ENCODE measurements at regions not wholly inside any gene's neighbourhood (a gene's known extent, or its start where the extent isn't known, plus 50 kb on each side); places are given as distances from the start of the nearest gene placed in this dataset.

DNA sequence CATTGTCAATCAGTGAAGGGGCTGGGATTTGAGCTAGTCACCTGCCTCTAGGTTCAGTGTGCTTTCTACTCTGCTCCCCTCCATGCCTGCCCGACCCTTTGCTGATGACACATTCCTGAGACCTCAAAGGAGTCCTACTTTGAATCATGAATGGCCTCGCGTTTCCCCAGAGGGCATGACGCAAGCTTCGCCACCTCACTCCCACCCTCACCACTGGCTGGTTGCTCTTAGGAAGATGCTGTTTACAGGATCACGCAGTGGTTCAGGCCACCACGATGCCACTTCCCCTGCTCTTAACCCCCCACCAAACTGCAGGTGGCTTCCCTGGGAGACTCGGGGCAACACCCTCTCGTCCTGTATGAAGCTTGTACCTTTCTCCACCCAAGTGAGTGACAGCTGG lies 62.9 kb upstream of the B3GAT1 start:
- no peak for DNase-seq
- no peak overlapping the region for H3K27ac ChIP-seq (ENCODE audit: low read length)
- no peak overlapping the region for H2AFZ ChIP-seq (ENCODE audit: low read length)
- no peaks in the 10 kb centered on the region for H3K27me3 ChIP-seq (ENCODE audit: low read length)
- H3K79me2 ChIP-seq (ENCODE audit: low read length): no peaks in the 10 kb centered on the region
- no peak overlapping the region for H3K4me3 ChIP-seq (ENCODE audit: low read length)
- no peaks in the 10 kb centered on the region for H3K4me1 ChIP-seq (ENCODE audit: low read length)
- no peaks in the 10 kb centered on the region for H4K20me1 ChIP-seq (ENCODE audit: insufficient read depth, low read depth, low read length)
- no peaks in the 10 kb centered on the region for H3K9me2 ChIP-seq (replicated peaks; ENCODE audit: insufficient read depth, low read length)
- H3K9ac ChIP-seq (ENCODE audit: low read length): no peak overlapping the region
- no peaks in the 10 kb centered on the region for H3K9me3 ChIP-seq (ENCODE audit: low read length)
- no peaks in the 10 kb centered on the region for H3K36me3 ChIP-seq (ENCODE audit: insufficient read depth, low read length)
- H3K4me2 ChIP-seq (ENCODE audit: low read depth, low read length, poor library complexity, severe bottlenecking): no peak overlapping the region

DNA sequence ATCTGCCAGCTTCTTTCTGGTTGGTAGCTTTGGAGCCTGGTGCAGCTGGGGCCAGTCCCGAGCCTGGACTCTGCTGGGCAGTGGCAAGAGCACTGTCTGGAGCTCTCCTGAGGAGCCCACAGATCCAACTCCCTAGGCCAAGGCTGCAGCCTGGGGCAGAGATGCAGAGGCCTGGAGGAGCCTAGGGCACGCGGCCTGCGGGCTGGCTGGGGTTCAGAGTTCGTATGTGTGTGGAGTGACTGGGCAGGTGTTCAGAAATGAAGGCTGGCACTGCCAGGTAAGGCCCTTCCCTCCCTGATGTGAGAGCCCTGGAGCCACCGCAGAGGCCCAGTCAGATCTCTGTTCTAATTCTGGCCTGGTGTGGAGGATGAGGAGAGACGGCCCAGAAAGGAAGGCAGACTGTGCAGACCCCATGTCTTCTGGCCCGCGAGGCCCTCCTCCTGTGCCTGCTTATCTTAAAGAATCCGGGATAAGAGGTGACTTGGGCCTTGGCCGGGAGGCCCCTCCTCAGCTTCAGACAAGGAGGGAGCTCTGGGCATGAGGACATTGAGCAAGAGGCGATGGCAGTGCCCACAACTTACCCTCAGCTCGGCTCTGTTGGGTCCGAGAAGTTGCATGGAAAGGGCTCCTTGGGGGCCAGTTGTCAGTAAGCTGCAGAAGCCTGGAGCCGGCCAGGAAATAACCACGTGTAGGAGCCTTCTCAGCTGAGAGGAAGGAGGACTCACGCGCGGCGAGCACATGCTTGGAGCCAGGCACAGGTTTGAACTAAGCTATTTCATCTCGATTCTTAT lies 62.2 kb upstream of the B3GAT1 start:
- no peaks in the 10 kb centered on the region for H3K79me2 ChIP-seq (ENCODE audit: low read length)
- no peak overlapping the region for H2AFZ ChIP-seq (ENCODE audit: low read length)
- no peak overlapping the region for H3K9ac ChIP-seq (ENCODE audit: low read length)
- H3K9me2 ChIP-seq (replicated peaks; ENCODE audit: insufficient read depth, low read length): no peaks in the 10 kb centered on the region
- no peaks in the 10 kb centered on the region for H3K9me3 ChIP-seq (ENCODE audit: low read length)
- H3K4me3 ChIP-seq (ENCODE audit: low read length): no peak overlapping the region
- DNase-seq: no peak
- no peaks in the 10 kb centered on the region for H3K4me1 ChIP-seq (ENCODE audit: low read length)
- no peak overlapping the region for H3K27ac ChIP-seq (ENCODE audit: low read length)
- no peaks in the 10 kb centered on the region for H3K27me3 ChIP-seq (ENCODE audit: low read length)
- no peak overlapping the region for H3K4me2 ChIP-seq (ENCODE audit: low read depth, low read length, poor library complexity, severe bottlenecking)
- no peaks in the 10 kb centered on the region for H4K20me1 ChIP-seq (ENCODE audit: insufficient read depth, low read depth, low read length)
- H3K36me3 ChIP-seq (ENCODE audit: insufficient read depth, low read length): no peaks in the 10 kb centered on the region

DNA sequence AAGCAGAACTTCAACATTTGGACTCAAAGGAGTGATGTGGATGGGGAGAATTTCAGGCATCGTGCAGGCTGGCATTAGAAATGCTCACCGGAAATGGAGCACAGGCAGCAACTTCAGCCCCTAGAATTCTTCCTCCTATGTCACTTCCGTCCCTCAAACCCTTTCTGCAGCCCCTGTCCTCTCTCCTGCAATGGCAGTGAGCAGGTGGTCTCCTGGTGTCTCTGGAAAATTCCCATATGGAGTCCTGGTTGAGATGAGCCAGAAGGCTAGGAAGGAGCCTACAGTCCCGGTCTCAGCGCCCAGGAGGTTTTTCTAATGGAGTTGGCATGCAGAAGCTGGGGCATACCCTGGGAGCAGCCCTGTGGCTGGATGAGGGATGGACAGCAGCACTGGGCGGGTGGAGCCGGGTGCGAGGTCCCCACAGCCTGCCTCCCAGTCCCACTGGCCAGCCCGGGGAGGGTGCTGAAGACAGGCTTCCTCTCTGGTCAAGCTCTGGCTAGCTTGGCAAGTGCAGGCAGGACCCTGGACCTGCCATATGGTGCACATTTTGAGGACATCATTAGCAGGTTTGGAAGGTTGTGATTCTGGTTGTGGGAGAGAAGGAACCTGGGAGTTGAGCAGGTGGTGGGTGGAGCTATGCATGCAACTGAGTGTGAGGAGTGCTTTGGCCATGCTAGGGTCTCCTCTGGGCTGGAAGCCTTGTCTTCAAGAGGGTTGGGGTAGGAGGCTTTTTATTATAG lies 59.8 kb upstream of the B3GAT1 start:
- H2AFZ ChIP-seq (ENCODE audit: low read length): no peak overlapping the region
- no peaks in the 10 kb centered on the region for H3K79me2 ChIP-seq (ENCODE audit: low read length)
- H3K27ac ChIP-seq (ENCODE audit: low read length): no peak overlapping the region
- no peak overlapping the region for H3K4me2 ChIP-seq (ENCODE audit: low read depth, low read length, poor library complexity, severe bottlenecking)
- no peaks in the 10 kb centered on the region for H4K20me1 ChIP-seq (ENCODE audit: insufficient read depth, low read depth, low read length)
- H3K4me1 ChIP-seq (ENCODE audit: low read length): no peaks in the 10 kb centered on the region
- H3K9me3 ChIP-seq (ENCODE audit: low read length): no peaks in the 10 kb centered on the region
- no peaks in the 10 kb centered on the region for H3K9me2 ChIP-seq (replicated peaks; ENCODE audit: insufficient read depth, low read length)
- DNase-seq: no peak
- no peak overlapping the region for H3K9ac ChIP-seq (ENCODE audit: low read length)
- H3K36me3 ChIP-seq (ENCODE audit: insufficient read depth, low read length): no peaks in the 10 kb centered on the region
- H3K27me3 ChIP-seq (ENCODE audit: low read length): no peaks in the 10 kb centered on the region
- no peak overlapping the region for H3K4me3 ChIP-seq (ENCODE audit: low read length)

DNA sequence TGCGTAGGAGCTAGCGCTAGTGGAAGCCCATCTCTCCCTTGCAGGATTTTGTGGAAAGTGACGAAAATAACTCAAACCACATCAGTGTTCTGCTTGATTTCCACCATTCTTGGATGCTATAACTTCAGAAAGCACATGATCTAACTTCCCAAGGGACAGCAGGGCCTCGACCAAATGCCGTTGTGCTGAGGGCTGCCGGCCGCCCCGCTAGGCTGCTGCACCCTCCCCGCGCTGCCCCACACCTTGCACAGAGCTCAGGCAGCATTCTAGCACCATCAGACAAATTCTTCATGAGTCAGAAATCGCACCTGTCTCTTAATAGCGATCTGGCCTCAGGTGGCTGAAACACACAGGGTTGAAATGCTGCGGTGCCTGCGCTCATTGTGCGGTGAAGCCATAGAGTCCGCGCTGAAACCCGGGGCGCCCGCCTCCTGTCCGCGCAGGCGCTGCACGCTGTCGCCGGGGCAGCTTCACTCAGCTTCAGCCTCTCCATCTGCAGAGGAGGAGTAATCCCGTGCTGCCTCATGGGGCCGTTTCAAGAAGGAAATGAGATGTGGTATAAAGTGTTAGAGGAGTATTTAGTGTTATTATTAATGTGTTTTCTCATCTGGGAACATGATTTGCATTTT lies 59.2 kb upstream of the B3GAT1 start:
- H3K4me1 ChIP-seq (ENCODE audit: low read length): no peaks in the 10 kb centered on the region
- no peak overlapping the region for H2AFZ ChIP-seq (ENCODE audit: low read length)
- H3K27me3 ChIP-seq (ENCODE audit: low read length): no peaks in the 10 kb centered on the region
- H4K20me1 ChIP-seq (ENCODE audit: insufficient read depth, low read depth, low read length): no peaks in the 10 kb centered on the region
- no peaks in the 10 kb centered on the region for H3K9me3 ChIP-seq (ENCODE audit: low read length)
- no peak overlapping the region for H3K27ac ChIP-seq (ENCODE audit: low read length)
- no peaks in the 10 kb centered on the region for H3K9me2 ChIP-seq (replicated peaks; ENCODE audit: insufficient read depth, low read length)
- no peak overlapping the region for H3K4me3 ChIP-seq (ENCODE audit: low read length)
- DNase-seq: no peak
- H3K79me2 ChIP-seq (ENCODE audit: low read length): no peaks in the 10 kb centered on the region
- H3K4me2 ChIP-seq (ENCODE audit: low read depth, low read length, poor library complexity, severe bottlenecking): no peak overlapping the region
- no peaks in the 10 kb centered on the region for H3K36me3 ChIP-seq (ENCODE audit: insufficient read depth, low read length)
- no peak overlapping the region for H3K9ac ChIP-seq (ENCODE audit: low read length)

DNA sequence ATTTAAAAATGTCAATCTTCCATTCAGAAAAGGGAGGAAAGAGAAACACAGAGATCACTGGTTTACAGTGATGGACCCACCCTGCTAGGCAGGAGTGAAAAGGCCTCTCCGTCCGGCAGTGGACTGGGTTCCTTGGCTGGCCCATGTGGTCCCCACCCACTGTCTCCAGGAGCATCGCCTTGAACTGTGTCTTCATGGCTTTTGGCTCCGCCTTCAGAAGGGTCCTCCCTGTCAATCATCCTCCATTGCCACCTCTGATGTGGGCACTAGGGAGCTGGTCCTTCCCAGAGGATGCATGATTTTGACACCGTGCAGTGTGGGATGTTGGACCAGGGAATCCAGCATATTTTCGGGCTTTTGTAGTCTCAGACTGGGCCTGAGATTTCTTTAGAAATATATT lies 58.2 kb upstream of the B3GAT1 start:
- no peak for DNase-seq

DNA sequence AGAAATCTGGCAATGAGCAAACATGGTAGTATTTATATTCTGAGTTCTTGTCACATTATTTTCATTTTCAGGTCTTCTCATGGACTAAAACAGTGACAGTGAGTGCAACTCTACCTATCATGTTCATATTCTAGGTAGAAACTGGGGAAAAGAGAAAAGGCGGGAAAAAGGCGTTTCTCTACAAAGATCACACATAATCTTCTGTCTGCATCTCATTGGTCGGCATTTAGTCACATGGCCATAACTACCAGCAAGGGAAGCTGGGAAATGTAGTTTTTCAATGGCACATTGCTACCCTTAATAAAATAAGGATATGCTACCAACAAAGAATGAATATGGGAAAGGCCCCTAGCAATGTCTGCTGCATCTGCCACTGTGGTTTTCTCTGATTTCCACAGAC lies 57.6 kb upstream of the B3GAT1 start:
- no peaks in the 10 kb centered on the region for H3K27me3 ChIP-seq (ENCODE audit: low read length)
- no peaks in the 10 kb centered on the region for H3K9me2 ChIP-seq (replicated peaks; ENCODE audit: insufficient read depth, low read length)
- H3K4me2 ChIP-seq (ENCODE audit: low read depth, low read length, poor library complexity, severe bottlenecking): no peak overlapping the region
- no peak overlapping the region for H3K4me3 ChIP-seq (ENCODE audit: low read length)
- no peaks in the 10 kb centered on the region for H3K4me1 ChIP-seq (ENCODE audit: low read length)
- H3K9me3 ChIP-seq (ENCODE audit: low read length): no peaks in the 10 kb centered on the region
- no peak overlapping the region for H3K9ac ChIP-seq (ENCODE audit: low read length)
- H3K79me2 ChIP-seq (ENCODE audit: low read length): no peaks in the 10 kb centered on the region
- no peaks in the 10 kb centered on the region for H3K36me3 ChIP-seq (ENCODE audit: insufficient read depth, low read length)
- no peak overlapping the region for H3K27ac ChIP-seq (ENCODE audit: low read length)
- H4K20me1 ChIP-seq (ENCODE audit: insufficient read depth, low read depth, low read length): no peaks in the 10 kb centered on the region
- H2AFZ ChIP-seq (ENCODE audit: low read length): no peak overlapping the region
- peak; percentile 55 for DNase-seq

More for the DNA sequence above, 58.2 kb upstream of the B3GAT1 start:
- no peaks in the 10 kb centered on the region for H3K27me3 ChIP-seq (ENCODE audit: low read length)
- H3K36me3 ChIP-seq (ENCODE audit: insufficient read depth, low read length): no peaks in the 10 kb centered on the region
- no peaks in the 10 kb centered on the region for H3K4me1 ChIP-seq (ENCODE audit: low read length)
- no peaks in the 10 kb centered on the region for H3K79me2 ChIP-seq (ENCODE audit: low read length)
- H3K9me2 ChIP-seq (replicated peaks; ENCODE audit: insufficient read depth, low read length): no peaks in the 10 kb centered on the region
- no peaks in the 10 kb centered on the region for H3K9me3 ChIP-seq (ENCODE audit: low read length)
- no peak overlapping the region for H2AFZ ChIP-seq (ENCODE audit: low read length)
- H3K27ac ChIP-seq (ENCODE audit: low read length): no peak overlapping the region
- H3K4me3 ChIP-seq (ENCODE audit: low read length): no peak overlapping the region
- no peak overlapping the region for H3K4me2 ChIP-seq (ENCODE audit: low read depth, low read length, poor library complexity, severe bottlenecking)
- no peak overlapping the region for H3K9ac ChIP-seq (ENCODE audit: low read length)
- H4K20me1 ChIP-seq (ENCODE audit: insufficient read depth, low read depth, low read length): no peaks in the 10 kb centered on the region

DNA sequence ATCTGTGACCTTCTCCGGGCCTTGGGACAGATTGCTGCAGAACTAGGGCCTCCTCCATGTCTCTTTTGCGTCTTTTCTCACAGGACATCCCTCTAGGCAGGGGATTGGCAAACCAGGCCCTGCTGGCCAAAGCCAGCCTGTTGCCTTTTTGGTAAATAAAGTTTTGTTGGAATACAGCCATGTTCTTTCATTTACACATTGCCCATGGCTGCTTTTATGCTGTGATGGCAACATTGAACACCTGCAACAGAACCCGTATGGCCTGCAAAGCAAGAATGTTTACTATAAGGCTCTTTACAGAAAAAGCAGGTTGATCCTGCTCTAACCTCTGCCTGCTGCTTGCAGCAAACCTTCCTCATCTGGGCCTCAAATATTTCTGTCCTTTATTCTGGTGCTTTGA lies 56.8 kb upstream of the B3GAT1 start:
- H3K79me2 ChIP-seq (ENCODE audit: low read length): no peaks in the 10 kb centered on the region
- no peaks in the 10 kb centered on the region for H4K20me1 ChIP-seq (ENCODE audit: insufficient read depth, low read depth, low read length)
- no peak overlapping the region for H3K4me3 ChIP-seq (ENCODE audit: low read length)
- no peaks in the 10 kb centered on the region for H3K9me2 ChIP-seq (replicated peaks; ENCODE audit: insufficient read depth, low read length)
- no peak overlapping the region for H3K27ac ChIP-seq (ENCODE audit: low read length)
- no peaks in the 10 kb centered on the region for H3K4me1 ChIP-seq (ENCODE audit: low read length)
- H3K27me3 ChIP-seq (ENCODE audit: low read length): no peaks in the 10 kb centered on the region
- H3K9me3 ChIP-seq (ENCODE audit: low read length): no peaks in the 10 kb centered on the region
- H3K4me2 ChIP-seq (ENCODE audit: low read depth, low read length, poor library complexity, severe bottlenecking): no peak overlapping the region
- H2AFZ ChIP-seq (ENCODE audit: low read length): no peak overlapping the region
- no peak for DNase-seq
- H3K9ac ChIP-seq (ENCODE audit: low read length): no peak overlapping the region
- no peaks in the 10 kb centered on the region for H3K36me3 ChIP-seq (ENCODE audit: insufficient read depth, low read length)

DNA sequence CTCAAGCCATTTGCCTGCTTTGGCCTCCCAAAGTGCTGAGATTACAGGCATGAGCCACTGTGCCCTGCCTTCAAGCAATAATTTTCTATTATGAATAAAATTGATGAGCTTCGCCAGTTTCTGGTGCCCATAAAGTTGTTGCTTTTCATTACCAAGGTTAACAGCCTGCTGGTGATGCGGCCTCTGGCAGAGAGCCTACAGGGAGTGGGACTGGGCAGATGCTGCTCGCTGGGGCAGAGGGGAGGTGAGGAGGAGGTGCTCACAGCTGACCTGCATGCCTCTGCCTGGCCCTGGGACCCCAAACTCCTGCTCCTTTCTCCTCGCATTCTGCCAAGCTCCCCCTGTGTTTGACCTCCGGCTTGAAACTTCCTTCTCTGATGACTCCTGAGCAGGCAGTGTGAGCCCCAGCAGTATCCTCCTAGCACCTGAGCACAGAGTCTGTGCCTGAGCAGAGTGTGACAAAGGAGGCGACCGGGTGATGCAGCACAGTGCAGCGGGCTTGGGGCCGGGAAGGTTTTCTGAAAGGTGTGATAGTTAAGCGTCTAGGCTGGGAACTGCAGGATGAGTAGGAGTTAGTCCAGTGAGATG lies 56.1 kb upstream of the B3GAT1 start:
- Histone ChIP-seq H3K9ac (ENCODE audit: low read length) (no peak overlapping the region), H3K4me3 (ENCODE audit: low read length) (no peak overlapping the region), H3K79me2 (ENCODE audit: low read length) (no peaks in the 10 kb centered on the region), H3K36me3 (ENCODE audit: insufficient read depth, low read length) (no peaks in the 10 kb centered on the region), H3K27ac (ENCODE audit: low read length) (no peak overlapping the region), H3K9me2 (replicated peaks; ENCODE audit: insufficient read depth, low read length) (no peaks in the 10 kb centered on the region), H3K4me1 (ENCODE audit: low read length) (no peaks in the 10 kb centered on the region), H3K4me2 (ENCODE audit: low read depth, low read length, poor library complexity, severe bottlenecking) (no peak overlapping the region), H3K9me3 (ENCODE audit: low read length) (no peaks in the 10 kb centered on the region), H3K27me3 (ENCODE audit: low read length) (no peaks in the 10 kb centered on the region), H2AFZ (ENCODE audit: low read length) (no peak overlapping the region), H4K20me1 (ENCODE audit: insufficient read depth, low read depth, low read length) (no peaks in the 10 kb centered on the region)
- DNase-seq: no peak

Data from Karpas-422 (cell line).